Bronchial epithelial cell (primary cell): ENCODE measurements at regions not wholly inside any gene's neighbourhood (a gene's known extent, or its start where the extent isn't known, plus 50 kb on each side); places are given as distances from the start of the nearest gene placed in this dataset.

Experiments
- DNase-seq: peaks from one replicate; pipeline ENCODE4 v3.0.0-alpha.2; 2010; ENCODE audit warnings: low read depth
- FAIRE-seq: peaks from 2 replicates; lab custom pipeline; 2011; peaks lifted over from hg19 to GRCh38; lab: Jason Lieb, UNC
- H3K27me3 ChIP-seq: 2 replicates; pipeline ENCODE4 v1.5.1; 2011; ENCODE audit warnings: low read length; ENCODE audit not compliant: control insufficient read depth, insufficient read depth
- H3K36me3 ChIP-seq: 2 replicates; pipeline ENCODE4 v1.5.1; 2011; ENCODE audit warnings: low read length; ENCODE audit not compliant: control insufficient read depth, insufficient read depth
- H3K4me3 ChIP-seq: 2 replicates; pipeline ENCODE4 v1.5.1; 2011; ENCODE audit warnings: mild to moderate bottlenecking, low read depth, low read length, control low read depth
- CTCF ChIP-seq: IDR thresholded peaks from 2 replicates; pipeline ENCODE4 v1.5.1; 2011; ENCODE audit warnings: mild to moderate bottlenecking, moderate library complexity, low read length, control low read depth, inconsistent platforms; ENCODE audit not compliant: insufficient read depth, severe bottlenecking

- FAIRE-seq (no peak), DNase-seq (no peak)
- Histone ChIP-seq H3K36me3 (no peaks in the 10 kb centered on the region), H3K27me3 (no peaks in the 10 kb centered on the region), H3K4me3 (no peak overlapping the region)
- TF ChIP-seq CTCF = no peak
Measured at GRCh38 chr6:137781639-137782038, 85.4 kb upstream of the TNFAIP3 start.

- TF ChIP-seq CTCF = no peak
Measured at GRCh38 chr6:137782166-137783039, 84.7 kb upstream of the TNFAIP3 start.

GRCh38 chr6:137783710-137784109 is 83.3 kb upstream of the TNFAIP3 start:
- no peaks in the 10 kb centered on the region for H3K27me3 ChIP-seq
- TF ChIP-seq CTCF = no peak
- no peak overlapping the region for H3K4me3 ChIP-seq
- DNase-seq = no peak
- FAIRE-seq = no peak
- H3K36me3 ChIP-seq = no peaks in the 10 kb centered on the region

More at GRCh38 chr6:137782166-137783039, 84.7 kb upstream of the TNFAIP3 start:
- Histone ChIP-seq H3K36me3 (no peaks in the 10 kb centered on the region), H3K4me3 (no peak overlapping the region), H3K27me3 (no peaks in the 10 kb centered on the region)
- FAIRE-seq (no peak), DNase-seq (no peak)

GRCh38 chr6:137784583-137784982 is 82.5 kb upstream of the TNFAIP3 start:
- Histone ChIP-seq H3K27me3 (no peaks in the 10 kb centered on the region), H3K36me3 (no peaks in the 10 kb centered on the region), H3K4me3 (no peak overlapping the region)
- no peak for TF ChIP-seq CTCF
- DNase-seq (no peak), FAIRE-seq (no peak)

- FAIRE-seq = no peak
- no peak for DNase-seq
- Histone ChIP-seq H3K27me3 (no peaks in the 10 kb centered on the region), H3K36me3 (no peaks in the 10 kb centered on the region), H3K4me3 (no peak overlapping the region)
- TF ChIP-seq CTCF = no peak
Measured at GRCh38 chr6:137787016-137787415, 80.0 kb upstream of the TNFAIP3 start.

- H3K27me3 ChIP-seq = no peaks in the 10 kb centered on the region
- FAIRE-seq (no peak), DNase-seq (no peak)
- no peaks in the 10 kb centered on the region for H3K36me3 ChIP-seq
- no peak for TF ChIP-seq CTCF
- no peak overlapping the region for H3K4me3 ChIP-seq
Measured at GRCh38 chr6:137788248-137788647, 78.8 kb upstream of the TNFAIP3 start.
